ENCODE measurements at regions not wholly inside any gene's neighbourhood (a gene's known extent, or its start where the extent isn't known, plus 50 kb on each side); places are given as distances from the start of the nearest gene placed in this dataset.

- Histone ChIP-seq H3K4me1 (ENCODE audit: insufficient read depth, low read length) (no peaks in the 10 kb centered on the region), H3K4me2 (ENCODE audit: insufficient read depth, low read length) (no peak overlapping the region), H3K79me2 (ENCODE audit: insufficient read depth, low read length) (no peaks in the 10 kb centered on the region), H2AFZ (ENCODE audit: low read length) (no peak overlapping the region), H3K9me3 (ENCODE audit: low read depth, low read length) (no peaks in the 10 kb centered on the region), H3K27me3 (ENCODE audit: insufficient read depth, low read length) (no peaks in the 10 kb centered on the region), H3K36me3 (ENCODE audit: insufficient read depth, low read length) (no peaks in the 10 kb centered on the region), H4K20me1 (ENCODE audit: insufficient read depth, low read length) (no peaks in the 10 kb centered on the region), H3K4me3 (ENCODE audit: insufficient read depth, low read length) (no peak overlapping the region), H3K27ac (ENCODE audit: low read depth, low read length) (no peak overlapping the region)
- no peak for DNase-seq (ENCODE audit: insufficient read length, low spot score, missing footprints)
- no peak for TF ChIP-seq CTCF (IDR thresholded peaks at IDR 0.05; ENCODE audit: extremely low read depth, low read depth, low read length)
Observed at GRCh38 chr20:39429726-39430125, 467.6 kb downstream of the DHX35 start.

DNA sequence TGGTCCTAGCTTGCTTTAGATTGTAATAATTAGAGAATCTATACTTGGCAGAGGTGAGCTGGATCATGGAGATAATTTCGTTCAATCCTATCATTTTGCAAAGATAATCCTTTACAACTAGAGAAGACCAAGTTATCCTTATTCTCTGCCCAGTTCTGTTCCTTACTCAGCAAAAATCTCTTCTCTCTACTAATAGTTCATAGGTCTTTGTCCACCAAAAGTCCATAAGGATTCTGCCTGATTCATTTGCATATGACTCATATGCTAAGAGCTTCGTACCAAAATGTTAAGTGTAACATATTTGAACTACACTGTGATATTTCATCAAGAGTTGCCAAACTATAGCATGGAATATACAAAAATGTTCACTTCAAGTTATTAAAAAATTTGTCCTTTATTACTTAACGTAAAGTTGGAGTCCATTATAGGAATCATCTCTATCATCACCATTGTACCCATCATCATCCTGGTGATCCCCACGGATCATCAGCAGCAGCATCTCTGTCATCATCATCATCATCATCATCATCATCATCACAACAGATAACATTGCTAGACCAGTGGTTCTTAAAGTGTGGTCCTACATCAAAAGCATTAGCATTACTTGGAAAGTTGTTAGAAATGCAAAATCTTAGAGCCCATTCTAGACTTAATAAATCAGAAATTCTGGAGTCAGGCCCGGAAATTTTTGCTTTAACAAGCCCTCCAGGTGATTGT is 463.0 kb downstream of the DHX35 start:
- Histone ChIP-seq H2AFZ (ENCODE audit: low read length) (no peak overlapping the region), H3K36me3 (ENCODE audit: insufficient read depth, low read length) (no peaks in the 10 kb centered on the region), H3K4me3 (ENCODE audit: insufficient read depth, low read length) (no peak overlapping the region), H3K79me2 (ENCODE audit: insufficient read depth, low read length) (no peaks in the 10 kb centered on the region), H3K4me2 (ENCODE audit: insufficient read depth, low read length) (no peak overlapping the region), H3K9me3 (ENCODE audit: low read depth, low read length) (peaks cover 3% of the 10 kb centered on the region), H3K4me1 (ENCODE audit: insufficient read depth, low read length) (no peaks in the 10 kb centered on the region), H3K27ac (ENCODE audit: low read depth, low read length) (no peak overlapping the region), H4K20me1 (ENCODE audit: insufficient read depth, low read length) (no peaks in the 10 kb centered on the region), H3K27me3 (ENCODE audit: insufficient read depth, low read length) (no peaks in the 10 kb centered on the region)
- TF ChIP-seq CTCF (IDR thresholded peaks at IDR 0.05; ENCODE audit: extremely low read depth, low read depth, low read length) = no peak
- DNase-seq (ENCODE audit: insufficient read length, low spot score, missing footprints) = no peak

DNA sequence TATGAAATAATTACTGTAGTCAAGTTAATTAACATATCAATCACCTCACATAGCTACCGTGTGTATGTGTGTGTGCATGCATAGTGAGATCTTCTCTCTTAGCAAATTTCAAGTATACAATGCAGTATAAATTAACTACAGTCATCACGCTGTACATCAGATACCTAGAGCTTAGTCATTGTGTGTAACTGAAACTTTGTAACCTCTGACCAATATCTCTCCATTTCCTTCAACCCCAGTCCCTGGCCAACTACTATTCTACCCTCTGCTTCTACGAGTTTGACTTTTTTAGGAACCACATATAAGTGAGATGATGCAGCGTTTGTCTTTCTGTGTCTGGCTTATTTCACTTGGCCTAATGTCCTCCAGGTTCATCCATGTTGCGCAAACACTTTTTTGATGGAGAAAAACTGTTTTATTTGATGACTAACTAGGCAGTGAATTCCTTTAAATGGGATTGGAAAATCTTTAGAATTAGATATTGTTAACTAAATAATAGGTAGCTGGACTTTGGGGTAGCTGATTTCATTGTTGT is 459.5 kb downstream of the DHX35 start:
- Histone ChIP-seq H3K4me3 (ENCODE audit: insufficient read depth, low read length) (no peak overlapping the region), H3K4me1 (ENCODE audit: insufficient read depth, low read length) (no peaks in the 10 kb centered on the region), H3K9me3 (ENCODE audit: low read depth, low read length) (peaks cover 3% of the 10 kb centered on the region), H3K36me3 (ENCODE audit: insufficient read depth, low read length) (no peaks in the 10 kb centered on the region), H4K20me1 (ENCODE audit: insufficient read depth, low read length) (no peaks in the 10 kb centered on the region), H3K27me3 (ENCODE audit: insufficient read depth, low read length) (no peaks in the 10 kb centered on the region), H3K27ac (ENCODE audit: low read depth, low read length) (no peak overlapping the region), H3K4me2 (ENCODE audit: insufficient read depth, low read length) (no peak overlapping the region), H3K79me2 (ENCODE audit: insufficient read depth, low read length) (no peaks in the 10 kb centered on the region), H2AFZ (ENCODE audit: low read length) (no peak overlapping the region)
- no peak for DNase-seq (ENCODE audit: insufficient read length, low spot score, missing footprints)
- no peak for TF ChIP-seq CTCF (IDR thresholded peaks at IDR 0.05; ENCODE audit: extremely low read depth, low read depth, low read length)

DNA sequence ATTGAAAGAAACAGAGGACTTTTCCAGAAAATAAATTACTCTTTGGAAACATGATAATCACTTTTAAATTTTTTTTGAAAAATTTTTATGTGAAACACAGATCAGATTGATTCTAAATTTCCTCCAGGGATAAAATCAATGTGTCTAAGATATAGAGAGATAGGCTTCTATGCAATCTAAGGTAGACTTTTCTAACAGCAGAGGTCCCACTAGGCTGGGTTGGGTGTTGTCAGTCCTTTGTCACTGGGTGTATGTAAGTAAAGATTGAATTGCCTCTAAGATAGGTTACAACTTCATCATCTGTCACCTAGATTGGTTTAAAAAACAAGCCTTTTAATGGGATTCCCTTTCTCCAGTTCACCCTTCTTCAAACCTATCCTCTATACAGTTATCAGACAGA is 449.9 kb downstream of the DHX35 start:
- no peak overlapping the region for H3K4me2 ChIP-seq (ENCODE audit: insufficient read depth, low read length)
- no peaks in the 10 kb centered on the region for H3K36me3 ChIP-seq (ENCODE audit: insufficient read depth, low read length)
- no peaks in the 10 kb centered on the region for H4K20me1 ChIP-seq (ENCODE audit: insufficient read depth, low read length)
- no peak for DNase-seq (ENCODE audit: insufficient read length, low spot score, missing footprints)
- no peak overlapping the region for H3K27ac ChIP-seq (ENCODE audit: low read depth, low read length)
- no peak overlapping the region for H3K4me3 ChIP-seq (ENCODE audit: insufficient read depth, low read length)
- H3K4me1 ChIP-seq (ENCODE audit: insufficient read depth, low read length) = no peaks in the 10 kb centered on the region
- H3K79me2 ChIP-seq (ENCODE audit: insufficient read depth, low read length) = no peaks in the 10 kb centered on the region
- H2AFZ ChIP-seq (ENCODE audit: low read length) = no peak overlapping the region
- no peak for TF ChIP-seq CTCF (IDR thresholded peaks at IDR 0.05; ENCODE audit: extremely low read depth, low read depth, low read length)
- no peaks in the 10 kb centered on the region for H3K27me3 ChIP-seq (ENCODE audit: insufficient read depth, low read length)
- H3K9me3 ChIP-seq (ENCODE audit: low read depth, low read length) = no peaks in the 10 kb centered on the region
